DND-41 (cell line): ENCODE measurements at regions not wholly inside any gene's neighbourhood (a gene's known extent, or its start where the extent isn't known, plus 50 kb on each side); places are given as distances from the start of the nearest gene placed in this dataset.

Experiments used
- EZH2 ChIP-seq: IDR thresholded peaks from 3 replicates; pipeline ENCODE4 v1.6.1; 2012; ENCODE audit warnings: borderline replicate concordance, low read depth, mild to moderate bottlenecking, moderate library complexity, low read length, inconsistent platforms; ENCODE audit not compliant: severe bottlenecking
- TF ChIP-seq, protein P1 (sequence below): IDR thresholded peaks from 2 replicates; pipeline ENCODE4 v1.5.1; 2012; ENCODE audit warnings: borderline replicate concordance, low read length, moderate library complexity, mild to moderate bottlenecking; ENCODE audit not compliant: poor library complexity, severe bottlenecking; ENCODE audit errors: extremely low read depth

DNA sequence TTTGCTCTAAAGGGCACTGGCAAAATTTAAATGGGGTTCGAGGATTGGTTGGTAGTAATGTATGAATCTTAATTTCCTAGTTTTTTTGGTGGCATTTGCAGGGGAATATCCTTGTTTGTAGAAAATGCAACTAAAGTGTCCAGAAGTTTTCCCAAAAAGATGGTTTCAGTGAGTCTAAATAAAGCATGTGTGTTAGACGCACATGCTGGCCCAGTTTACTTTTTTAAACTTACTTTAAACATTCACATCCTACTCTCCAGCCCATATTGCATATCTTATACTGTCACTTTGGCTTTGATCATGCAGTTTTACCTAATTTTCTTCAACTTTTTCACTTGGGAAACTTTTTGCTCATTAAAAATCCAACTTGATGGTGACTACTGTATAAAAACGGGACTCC lies 744.0 kb upstream of the CELF2 start:
- TF ChIP-seq, protein P1, sequence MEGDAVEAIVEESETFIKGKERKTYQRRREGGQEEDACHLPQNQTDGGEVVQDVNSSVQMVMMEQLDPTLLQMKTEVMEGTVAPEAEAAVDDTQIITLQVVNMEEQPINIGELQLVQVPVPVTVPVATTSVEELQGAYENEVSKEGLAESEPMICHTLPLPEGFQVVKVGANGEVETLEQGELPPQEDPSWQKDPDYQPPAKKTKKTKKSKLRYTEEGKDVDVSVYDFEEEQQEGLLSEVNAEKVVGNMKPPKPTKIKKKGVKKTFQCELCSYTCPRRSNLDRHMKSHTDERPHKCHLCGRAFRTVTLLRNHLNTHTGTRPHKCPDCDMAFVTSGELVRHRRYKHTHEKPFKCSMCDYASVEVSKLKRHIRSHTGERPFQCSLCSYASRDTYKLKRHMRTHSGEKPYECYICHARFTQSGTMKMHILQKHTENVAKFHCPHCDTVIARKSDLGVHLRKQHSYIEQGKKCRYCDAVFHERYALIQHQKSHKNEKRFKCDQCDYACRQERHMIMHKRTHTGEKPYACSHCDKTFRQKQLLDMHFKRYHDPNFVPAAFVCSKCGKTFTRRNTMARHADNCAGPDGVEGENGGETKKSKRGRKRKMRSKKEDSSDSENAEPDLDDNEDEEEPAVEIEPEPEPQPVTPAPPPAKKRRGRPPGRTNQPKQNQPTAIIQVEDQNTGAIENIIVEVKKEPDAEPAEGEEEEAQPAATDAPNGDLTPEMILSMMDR: no peak
- no peak for TF ChIP-seq EZH2
